Heart right ventricle (tissue), 16 donors: ENCODE measurements at regions not wholly inside any gene's neighbourhood (a gene's known extent, or its start where the extent isn't known, plus 50 kb on each side); places are given as distances from the start of the nearest gene placed in this dataset.

ENCODE experiments used
- ATAC-seq, 8 donors: fragments of 200-7000 bp; cut with Tn5 transposase; one replicate each; pipeline ENCODE4 v1.9.1; 2020; ENCODE audit warnings: mild to moderate bottlenecking in 8 of 8, moderate library complexity in 8 of 8, moderate number of reproducible peaks in 1 of 8
- DNase-seq, 2 donors: peaks; one replicate each; pipeline ENCODE4 v3.0.0-alpha.2; 2020
- H3K27ac ChIP-seq, 10 donors: fragments of 200-600 bp; sonication (generic) in 2 of 10; one replicate each; pipeline versions ENCODE4 v1.5.0 to v1.8.0; 2020 to 2022; ENCODE audit warnings: mild to moderate bottlenecking in 3 of 10
- H3K27me3 ChIP-seq, 7 donors: fragments of 200-600 bp; one replicate each; pipeline ENCODE4 v1.8.0; 2021 to 2022; ENCODE audit warnings: mild to moderate bottlenecking in 2 of 7
- H3K36me3 ChIP-seq, 9 donors: fragments of 200-600 bp; sonication (generic) in 1 of 9; one replicate each; pipeline versions ENCODE4 v1.5.0 to v1.8.0; 2020 to 2022; ENCODE audit warnings: mild to moderate bottlenecking in 2 of 9
- H3K4me1 ChIP-seq, 9 donors: fragments of 200-600 bp; sonication (generic) in 1 of 9; one replicate each; pipeline versions ENCODE4 v1.5.0 to v1.8.0; 2020 to 2022; ENCODE audit warnings: mild to moderate bottlenecking in 4 of 9
- H3K4me3 ChIP-seq, 10 donors: fragments of 200-600 bp; sonication (generic) in 2 of 10; one replicate each; pipeline versions ENCODE4 v1.5.0 to v1.8.0; 2020 to 2022; ENCODE audit warnings: mild to moderate bottlenecking in 7 of 10, moderate library complexity in 2 of 10
- H3K9me3 ChIP-seq, 11 donors: fragments of 200-600 bp in 10 of 11; sonication (generic) in 2 of 11; one replicate each; pipeline versions ENCODE4 v1.5.0 to v1.8.0; 2013 to 2022; ENCODE audit warnings: mild to moderate bottlenecking in 2 of 11, control low read depth in 1 of 11, moderate library complexity in 1 of 11
- WGBS, 2 donors: extraction: QIAGEN DNeasy Blood & Tissue Kit; methylation state at CpG; one replicate each; pipeline ENCODE4 v1.1.7; 2013; ENCODE audit warnings: inconsistent platforms in 1 of 2; 5-methylcytosine and 5-hydroxymethylcytosine counted together
- intact Hi-C, 10 donors: fragments of 100-400 bp; cut with DNase I; formaldehyde crosslinking; loops; one replicate each; pipeline versions ENCODE4 v1.11.1 to v1.14.2; 2022
- TF ChIP-seq, protein P1 (sequence below), 9 donors: fragments of 200-600 bp; sonication (generic) in 2 of 9; IDR thresholded peaks; one replicate each; pipeline versions ENCODE4 v1.5.0 to v1.8.0; 2021 to 2022; ENCODE audit warnings: antibody characterized with exemption in 9 of 9, mild to moderate bottlenecking in 5 of 9, moderate library complexity in 1 of 9
- donor health status: Arrhythmogenic right ventricular cardiomyopathy.
- donor health status: ischemic (EF 13 %, LVEDD 7.1; RV severe dilation, severe dysfunction).
- donor health status: healthy with polysubstance abuse.
- donor health status: DM: no; HTN: yes; CAD: no.
- donor health status: DM: no; HTN: no; CAD: no.
- donor health status: ischemic (EF 25% LVEDD 6.9; RV normal size, moderate dysfunction).
- donor health status: ischemic (EF 25% LVEDD 5.7; RV mildly dilated, moderate dysfunction).
- donor health status: healthy.
- donor health status: DM: yes; HTN: yes; CAD: no.
- donor health status: Ischemic cardiomyopathy.
- donor health status: ischemic (EF 35%, LVEDD 5.7; RV mildly dilated, moderate dysfunction).
- donor health status: nonischemic (EF 11% LVEDD 7.7; RV severe dilation, severe dysfunction).
- donor health status: DM: yes; HTN: yes; CAD: no.
- donor health status: PGD.
- donor health status: ischemic (EF 29% LVEDD 5.4; RV normal size, mild dysfunction).
- donor health status: nonischemic (EF 23%, LVEDD 6.1; RV moderate dilation, normal function).

DNA sequence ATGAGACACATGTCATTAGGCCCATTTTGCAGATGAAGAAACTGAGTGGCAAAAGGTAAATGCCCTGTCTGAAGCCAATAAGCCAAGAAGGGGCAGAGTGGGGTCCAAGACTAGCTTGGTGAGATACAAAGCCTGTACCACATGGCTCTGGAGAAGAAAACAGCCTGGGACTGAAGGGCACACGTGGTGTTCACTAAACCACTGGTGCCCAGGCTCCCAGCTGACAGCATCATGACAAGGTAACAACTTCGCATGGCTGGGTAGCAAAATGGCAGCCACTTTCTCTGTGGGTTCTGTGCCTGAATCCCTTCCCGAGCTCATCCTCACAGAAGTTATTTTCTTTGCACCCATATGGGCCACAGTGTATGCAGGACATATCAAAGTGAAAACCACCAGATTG, 229.6 kb downstream of the RAB11FIP2 start:
- Histone ChIP-seq H3K27me3 (peaks cover 0 to 22% (median 8%) of the 10 kb centered on the region in 7 donors), H3K27ac (no peak overlapping the region), H3K4me1 (no peaks in the 10 kb centered on the region), H3K4me3 (no peak overlapping the region), H3K9me3 (peaks cover 0 to 8% (median 0%) of the 10 kb centered on the region in 11 donors), H3K36me3 (no peaks in the 10 kb centered on the region)
- ATAC-seq (no peak), DNase-seq (no peak)
- TF ChIP-seq, protein P1, sequence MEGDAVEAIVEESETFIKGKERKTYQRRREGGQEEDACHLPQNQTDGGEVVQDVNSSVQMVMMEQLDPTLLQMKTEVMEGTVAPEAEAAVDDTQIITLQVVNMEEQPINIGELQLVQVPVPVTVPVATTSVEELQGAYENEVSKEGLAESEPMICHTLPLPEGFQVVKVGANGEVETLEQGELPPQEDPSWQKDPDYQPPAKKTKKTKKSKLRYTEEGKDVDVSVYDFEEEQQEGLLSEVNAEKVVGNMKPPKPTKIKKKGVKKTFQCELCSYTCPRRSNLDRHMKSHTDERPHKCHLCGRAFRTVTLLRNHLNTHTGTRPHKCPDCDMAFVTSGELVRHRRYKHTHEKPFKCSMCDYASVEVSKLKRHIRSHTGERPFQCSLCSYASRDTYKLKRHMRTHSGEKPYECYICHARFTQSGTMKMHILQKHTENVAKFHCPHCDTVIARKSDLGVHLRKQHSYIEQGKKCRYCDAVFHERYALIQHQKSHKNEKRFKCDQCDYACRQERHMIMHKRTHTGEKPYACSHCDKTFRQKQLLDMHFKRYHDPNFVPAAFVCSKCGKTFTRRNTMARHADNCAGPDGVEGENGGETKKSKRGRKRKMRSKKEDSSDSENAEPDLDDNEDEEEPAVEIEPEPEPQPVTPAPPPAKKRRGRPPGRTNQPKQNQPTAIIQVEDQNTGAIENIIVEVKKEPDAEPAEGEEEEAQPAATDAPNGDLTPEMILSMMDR (IDR thresholded peaks at IDR 0.05), result no peak
- intact Hi-C loops, result no loop called here
- WGBS, 2 donors, result 70 to 78% methylated on average over 3 of the region's 3 CpGs

DNA sequence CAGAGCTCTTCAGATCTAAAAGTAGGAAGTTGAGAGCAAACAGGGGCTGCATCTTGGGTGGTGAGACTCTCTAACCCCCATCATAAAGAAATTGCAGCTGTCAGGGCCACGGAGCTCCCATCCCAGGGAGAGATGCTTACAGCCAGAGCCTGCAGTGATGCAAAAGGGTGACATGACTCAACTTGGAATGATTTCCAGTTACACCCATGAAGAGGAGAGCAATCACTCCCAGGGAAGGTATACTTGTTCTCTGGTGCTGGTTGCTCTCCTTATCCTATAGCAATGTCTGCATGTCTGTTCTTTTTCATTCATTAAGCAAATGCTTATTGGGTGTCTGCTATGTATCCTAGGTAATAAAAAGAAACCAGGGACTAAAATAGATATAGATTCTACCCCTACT, 228.0 kb downstream of the RAB11FIP2 start:
- Histone ChIP-seq H3K36me3 (no peaks in the 10 kb centered on the region), H3K27ac (no peak overlapping the region), H3K4me3 (no peak overlapping the region), H3K9me3 (no peaks in the 10 kb centered on the region), H3K4me1 (no peaks in the 10 kb centered on the region), H3K27me3 (peaks cover 0 to 22% (median 8%) of the 10 kb centered on the region in 7 donors)
- 47 to 54% methylated on average over 1 of the region's 1 CpG for WGBS, 2 donors
- no peak for DNase-seq
- intact Hi-C loops, result no loop called here
- ATAC-seq, result no peak
- TF ChIP-seq, protein P1 (IDR thresholded peaks at IDR 0.05), result no peak

DNA sequence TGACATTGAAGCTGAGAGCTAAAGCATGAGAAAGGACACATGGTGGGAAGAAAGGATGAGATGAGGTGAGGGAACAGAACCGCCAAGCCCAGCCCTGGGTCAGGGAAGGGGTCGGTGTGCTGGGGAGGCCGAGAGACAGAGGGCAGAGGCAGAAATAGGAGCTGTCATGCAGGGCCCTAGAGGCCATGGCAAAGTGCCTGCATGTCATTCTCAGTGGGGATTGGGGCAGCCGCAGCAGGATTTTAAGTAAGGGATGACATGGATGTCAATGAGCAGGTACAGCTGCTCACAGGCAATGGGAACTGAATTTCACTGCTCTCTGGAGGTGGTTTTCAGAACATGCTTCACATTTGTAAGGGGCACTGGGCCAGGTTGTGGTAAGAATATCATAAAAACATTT, 227.4 kb downstream of the RAB11FIP2 start:
- no peak overlapping the region for H3K27ac ChIP-seq
- intact Hi-C loops, result no loop called here
- DNase-seq (no peak), ATAC-seq (no peak)
- TF ChIP-seq, protein P1 (IDR thresholded peaks at IDR 0.05), result no peak
- no peaks in the 10 kb centered on the region for H3K36me3 ChIP-seq
- H3K9me3 ChIP-seq, result no peaks in the 10 kb centered on the region
- no peak overlapping the region for H3K4me3 ChIP-seq
- peaks cover 0 to 25% (median 8%) of the 10 kb centered on the region in 7 donors for H3K27me3 ChIP-seq
- 37 to 39% methylated on average over 4 of the region's 4 CpGs for WGBS, 2 donors
- H3K4me1 ChIP-seq, result no peaks in the 10 kb centered on the region

DNA sequence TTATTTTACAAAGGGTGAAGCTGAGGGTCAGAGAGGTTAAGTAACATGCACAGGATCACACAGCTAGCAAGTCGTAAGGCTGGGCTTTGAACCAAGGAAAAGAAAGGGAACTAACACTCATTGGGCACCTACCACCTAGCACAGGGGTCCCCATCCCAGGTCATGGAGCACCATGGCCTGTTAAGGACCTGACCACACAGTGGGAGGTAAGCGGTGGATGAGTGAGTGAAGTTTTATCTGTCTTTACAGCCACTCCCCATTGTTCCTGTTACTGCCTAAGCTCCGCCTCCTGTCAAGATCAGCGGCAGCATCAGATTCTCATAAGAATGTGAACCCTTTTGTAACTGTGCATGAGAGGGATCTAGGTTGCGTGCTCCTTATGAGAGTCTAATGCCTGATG, 222.8 kb downstream of the RAB11FIP2 start:
- intact Hi-C loops, result no loop called here
- TF ChIP-seq, protein P1 (IDR thresholded peaks at IDR 0.05), result no peak

More for the DNA sequence above, 222.8 kb downstream of the RAB11FIP2 start:
- Histone ChIP-seq H3K4me3 (no peak overlapping the region), H3K27me3 (peaks cover 0 to 25% (median 0%) of the 10 kb centered on the region in 7 donors), H3K4me1 (no peaks in the 10 kb centered on the region), H3K27ac (no peak overlapping the region), H3K9me3 (no peaks in the 10 kb centered on the region), H3K36me3 (no peaks in the 10 kb centered on the region)
- DNase-seq (no peak), ATAC-seq (no peak)
- WGBS, 2 donors, result 71 to 84% methylated on average over 5 of the region's 5 CpGs
